Heart left ventricle (tissue), 16 donors: ENCODE measurements at regions not wholly inside any gene's neighbourhood (a gene's known extent, or its start where the extent isn't known, plus 50 kb on each side); places are given as distances from the start of the nearest gene placed in this dataset.

Experiments used
- ATAC-seq, 4 donors: fragments of 200-7000 bp; cut with Tn5 transposase; one replicate each; pipeline ENCODE4 v1.9.1; 2020 to 2022; ENCODE audit warnings: moderate library complexity in 4 of 4, mild to moderate bottlenecking in 3 of 4, moderate number of reproducible peaks in 1 of 4
- DNase-seq, 5 donors: peaks; one replicate each; pipeline ENCODE4 v3.0.0-alpha.2; 2020
- H3K27ac ChIP-seq, 12 donors: fragments of 200-600 bp; sonication (generic) in 4 of 12; one replicate each; pipeline versions ENCODE4 v1.5.0 to v1.8.0; 2016 to 2022; ENCODE audit warnings: mild to moderate bottlenecking in 2 of 12
- H3K27me3 ChIP-seq, 9 donors: fragments of 200-600 bp; sonication (generic) in 2 of 9; one replicate each; pipeline versions ENCODE4 v1.5.1 to v1.8.0; 2016 to 2022; ENCODE audit warnings: mild to moderate bottlenecking in 3 of 9
- H3K36me3 ChIP-seq, 9 donors: fragments of 200-600 bp; sonication (generic) in 2 of 9; one replicate each; pipeline versions ENCODE4 v1.5.0 to v1.8.0; 2018 to 2022; ENCODE audit warnings: mild to moderate bottlenecking in 2 of 9
- H3K4me1 ChIP-seq, 12 donors: fragments of 200-600 bp; sonication (generic) in 4 of 12; one replicate each; pipeline versions ENCODE4 v1.5.0 to v1.8.0; 2016 to 2022; ENCODE audit warnings: mild to moderate bottlenecking in 3 of 12
- H3K4me3 ChIP-seq, 12 donors: fragments of 200-600 bp; sonication (generic) in 4 of 12; one replicate each; pipeline versions ENCODE4 v1.5.0 to v1.8.0; 2017 to 2022; ENCODE audit warnings: mild to moderate bottlenecking in 9 of 12, moderate library complexity in 4 of 12
- H3K9me3 ChIP-seq, 12 donors: fragments of 200-600 bp; sonication (generic) in 4 of 12; one replicate each; pipeline versions ENCODE4 v1.5.0 to v1.8.0; 2016 to 2022; ENCODE audit warnings: mild to moderate bottlenecking in 1 of 12
- POLR2A ChIP-seq, 2 donors: fragments of 450-650 bp; IDR thresholded peaks; one replicate each; pipeline ENCODE4 v1.6.1; 2017; ENCODE audit warnings: antibody characterized with exemption in 2 of 2, mild to moderate bottlenecking in 2 of 2, moderate library complexity in 2 of 2
- WGBS, 4 donors: extraction: QIAGEN DNeasy Blood & Tissue Kit in 2 of 4; methylation state at CpG; one replicate each; pipeline versions ENCODE4 v1.1.5 to v1.1.7; 2013 to 2018; 5-methylcytosine and 5-hydroxymethylcytosine counted together
- intact Hi-C, 10 donors: fragments of 100-400 bp; cut with DNase I; formaldehyde crosslinking; loops; one replicate each; pipeline versions ENCODE4 v1.11.1 to v1.14.2; 2022
- TF ChIP-seq, protein P1 (sequence below), 12 donors: fragments of 200-600 bp; sonication (generic) in 4 of 12; IDR thresholded peaks; one replicate each; pipeline versions ENCODE4 v1.5.0 to v1.8.0; 2018 to 2022; ENCODE audit warnings: antibody characterized with exemption in 12 of 12, mild to moderate bottlenecking in 5 of 12
- donor health status: ischemic (EF 13 %, LVEDD 7.1; RV severe dilation, severe dysfunction).
- donor health status: healthy with polysubstance abuse.
- donor health status: DM: no; HTN: yes; CAD: no.
- donor health status: DM: no; HTN: no; CAD: no.
- donor health status: ischemic (EF 25% LVEDD 6.9; RV normal size, moderate dysfunction).
- donor health status: ischemic (EF 25% LVEDD 5.7; RV mildly dilated, moderate dysfunction).
- donor health status: healthy.
- donor health status: DM: yes; HTN: yes; CAD: no.
- donor health status: ischemic (EF 35%, LVEDD 5.7; RV mildly dilated, moderate dysfunction).
- donor health status: nonischemic (EF 11% LVEDD 7.7; RV severe dilation, severe dysfunction).
- donor health status: DM: yes; HTN: yes; CAD: no.
- donor health status: PGD.
- donor health status: ischemic (EF 29% LVEDD 5.4; RV normal size, mild dysfunction).
- donor health status: nonischemic (EF 23%, LVEDD 6.1; RV moderate dilation, normal function).

DNA sequence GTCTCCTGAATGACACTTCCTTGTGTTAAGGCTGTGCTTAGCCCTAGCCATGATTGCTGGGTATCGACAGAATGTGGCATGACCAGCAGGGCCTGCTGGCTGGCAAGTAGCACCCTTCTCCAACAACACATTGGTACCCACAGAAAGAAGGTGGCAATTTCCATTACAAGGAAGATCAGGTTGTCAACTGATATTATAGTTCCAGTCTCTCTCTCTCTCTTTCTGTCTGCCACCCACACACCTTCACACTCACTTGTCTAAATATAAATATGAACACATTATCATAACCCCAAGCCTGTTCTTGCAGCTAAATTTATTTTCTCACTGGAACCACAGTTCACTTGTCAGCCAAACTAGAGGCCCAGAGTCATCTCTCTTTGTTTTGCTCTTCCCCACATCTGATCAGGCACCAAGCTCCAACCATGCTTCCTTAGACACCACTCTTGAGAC, 408.1 kb upstream of the PIK3R1 start:
- Histone ChIP-seq H3K27ac (peak overlapping the region; percentile 59 to 90 (median 78)), H3K4me3 (no peak overlapping the region), H3K36me3 (no peaks in the 10 kb centered on the region), H3K4me1 (peaks cover 0 to 32% (median 13%) of the 10 kb centered on the region in 12 donors), H3K9me3 (peaks cover 0 to 9% (median 0%) of the 10 kb centered on the region in 12 donors), H3K27me3 (no peaks in the 10 kb centered on the region)
- 54 to 59% (median 58%) methylated on average over 1 of the region's 1 CpG for WGBS, 4 donors
- peak in 2 of 5 donors; percentile 29 to 49 for DNase-seq
- intact Hi-C loops: loop anchor here in 7 of 10 donors (2.0 to 10.0 kb wide), 10 partner anchors 113 to 465 kb away; partner anchors contain the start of gene PIK3R1 (in 1 of the 7)
- TF ChIP-seq, protein P1, sequence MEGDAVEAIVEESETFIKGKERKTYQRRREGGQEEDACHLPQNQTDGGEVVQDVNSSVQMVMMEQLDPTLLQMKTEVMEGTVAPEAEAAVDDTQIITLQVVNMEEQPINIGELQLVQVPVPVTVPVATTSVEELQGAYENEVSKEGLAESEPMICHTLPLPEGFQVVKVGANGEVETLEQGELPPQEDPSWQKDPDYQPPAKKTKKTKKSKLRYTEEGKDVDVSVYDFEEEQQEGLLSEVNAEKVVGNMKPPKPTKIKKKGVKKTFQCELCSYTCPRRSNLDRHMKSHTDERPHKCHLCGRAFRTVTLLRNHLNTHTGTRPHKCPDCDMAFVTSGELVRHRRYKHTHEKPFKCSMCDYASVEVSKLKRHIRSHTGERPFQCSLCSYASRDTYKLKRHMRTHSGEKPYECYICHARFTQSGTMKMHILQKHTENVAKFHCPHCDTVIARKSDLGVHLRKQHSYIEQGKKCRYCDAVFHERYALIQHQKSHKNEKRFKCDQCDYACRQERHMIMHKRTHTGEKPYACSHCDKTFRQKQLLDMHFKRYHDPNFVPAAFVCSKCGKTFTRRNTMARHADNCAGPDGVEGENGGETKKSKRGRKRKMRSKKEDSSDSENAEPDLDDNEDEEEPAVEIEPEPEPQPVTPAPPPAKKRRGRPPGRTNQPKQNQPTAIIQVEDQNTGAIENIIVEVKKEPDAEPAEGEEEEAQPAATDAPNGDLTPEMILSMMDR (IDR thresholded peaks at IDR 0.05): no peak
- peak in 1 of 2 donors; percentile 40 for TF ChIP-seq POLR2A (IDR thresholded peaks at IDR 0.05)
- peak; percentile 83 to 91 (median 88) for ATAC-seq

DNA sequence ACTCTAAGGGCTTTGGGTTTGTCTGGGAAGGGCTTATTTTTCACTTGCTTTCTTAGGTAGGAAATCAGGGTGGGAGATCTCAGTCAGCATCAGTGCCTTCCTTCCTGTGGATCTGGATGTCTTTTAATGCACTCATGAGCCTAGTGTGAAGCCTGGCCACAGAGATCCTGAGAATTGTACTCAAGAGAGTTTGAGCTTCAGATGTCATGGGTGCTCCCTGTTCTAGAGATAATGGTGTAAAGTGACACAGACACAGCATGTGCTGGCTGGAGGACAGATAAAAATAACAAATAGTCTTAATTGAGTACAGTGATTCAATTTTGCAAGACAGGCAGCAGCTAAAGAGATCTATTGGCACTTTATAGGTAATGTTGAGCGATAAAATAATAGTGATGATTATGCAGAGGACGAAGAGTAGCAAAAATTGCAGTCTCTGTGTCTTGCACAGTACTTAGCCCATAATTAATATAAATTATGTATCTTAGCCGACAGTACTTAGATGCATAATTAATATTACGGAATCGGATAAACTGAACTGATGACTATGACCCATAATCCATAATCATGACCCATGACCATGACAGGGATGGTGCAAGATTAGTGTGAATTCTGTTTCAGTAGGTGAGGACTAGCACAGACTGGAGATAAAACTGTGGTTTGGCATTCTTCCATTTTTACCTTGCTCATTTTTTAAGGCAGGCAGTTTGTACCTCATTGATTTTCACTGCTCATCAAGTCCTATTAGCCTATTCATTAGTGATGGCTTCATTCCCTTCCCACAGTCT, 408.7 kb upstream of the PIK3R1 start:
- Histone ChIP-seq H3K9me3 (peaks cover 0 to 9% (median 0%) of the 10 kb centered on the region in 12 donors), H3K4me1 (peaks cover 0 to 32% (median 13%) of the 10 kb centered on the region in 12 donors), H3K27ac (peak overlapping the region; percentile 58 to 90 (median 75)), H3K36me3 (no peaks in the 10 kb centered on the region), H3K4me3 (no peak overlapping the region), H3K27me3 (no peaks in the 10 kb centered on the region)
- intact Hi-C loops: loop anchor here in 7 of 10 donors (2.0 to 10.0 kb wide), 10 partner anchors 112 to 465 kb away; partner anchors contain the start of gene PIK3R1 (in 1 of the 7)
- no peak for TF ChIP-seq POLR2A (IDR thresholded peaks at IDR 0.05)
- TF ChIP-seq, protein P1 (IDR thresholded peaks at IDR 0.05): no peak
- no peak for DNase-seq
- ATAC-seq: peak; percentile 78 to 84 (median 82)
- 80 to 87% (median 83%) methylated on average over 5 of the region's 5 CpGs for WGBS, 4 donors

DNA sequence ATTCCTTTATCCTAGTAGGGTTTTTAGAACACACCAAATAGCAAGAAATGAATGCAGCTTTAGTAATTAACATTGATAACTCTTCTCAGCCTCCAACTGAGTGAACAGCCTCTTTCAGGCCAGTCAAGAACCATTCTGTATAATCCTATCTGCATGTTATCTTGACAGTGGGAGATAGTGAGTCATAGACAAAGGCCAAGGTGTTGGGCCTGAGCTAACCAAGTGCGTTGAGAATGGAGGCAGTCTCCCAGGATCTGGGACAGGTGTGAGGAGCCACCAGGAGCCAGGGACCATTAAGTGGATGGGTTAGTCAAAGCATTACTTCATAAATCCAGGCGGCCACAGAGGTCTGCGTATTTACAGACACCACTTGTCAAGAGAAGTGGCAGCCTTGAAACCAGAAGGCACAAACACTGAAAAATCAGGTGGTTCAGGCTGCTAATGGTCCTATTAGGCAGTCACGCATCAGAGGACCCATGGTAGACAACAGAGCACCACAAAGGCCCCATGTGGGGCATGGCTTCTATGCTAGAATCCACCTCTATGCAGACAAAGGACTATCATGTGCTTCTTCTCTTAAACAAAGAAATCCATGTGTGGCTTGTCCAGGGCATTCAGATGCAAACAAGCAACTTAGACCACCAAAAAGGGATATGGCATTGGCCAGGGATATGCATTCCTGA, 409.7 kb upstream of the PIK3R1 start:
- no peak for ATAC-seq

DNA sequence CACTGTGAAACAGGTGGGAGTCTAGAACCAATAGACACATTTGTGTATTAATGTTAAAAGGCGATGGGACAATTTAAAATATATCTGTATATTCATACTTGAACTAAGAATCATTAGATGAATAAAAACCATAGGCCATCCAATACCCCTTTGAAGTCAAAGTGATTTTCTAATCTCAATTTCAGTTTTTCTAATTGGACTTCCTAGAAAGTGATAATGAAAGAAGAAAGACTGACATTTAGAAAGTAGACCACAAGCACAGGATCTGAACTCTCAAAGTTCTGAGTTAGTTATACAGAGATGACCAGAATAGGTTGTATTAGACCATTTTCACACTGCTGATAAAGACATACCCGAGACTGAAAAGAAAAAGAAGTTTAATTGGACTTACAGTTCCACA, 412.8 kb upstream of the PIK3R1 start:
- Histone ChIP-seq H3K4me3 (no peak overlapping the region), H3K27me3 (no peaks in the 10 kb centered on the region), H3K36me3 (no peaks in the 10 kb centered on the region), H3K9me3 (peaks cover 0 to 17% (median 0%) of the 10 kb centered on the region in 12 donors), H3K4me1 (peaks cover 0 to 27% (median 11%) of the 10 kb centered on the region in 12 donors), H3K27ac (no peak overlapping the region)
- ATAC-seq (no peak), DNase-seq (no peak)
- 85 to 98% (median 90%) methylated on average over 2 of the region's 2 CpGs for WGBS, 4 donors
- TF ChIP-seq, protein P1 (IDR thresholded peaks at IDR 0.05): no peak
- TF ChIP-seq POLR2A (IDR thresholded peaks at IDR 0.05): no peak
- intact Hi-C loops: loop anchor here in 6 of 10 donors (5.0 to 10.0 kb wide), 5 partner anchors 105 to 452 kb away; no protein-coding TSS in a partner anchor

More for the DNA sequence above, 409.7 kb upstream of the PIK3R1 start:
- intact Hi-C loops: loop anchor here in 7 of 10 donors (2.0 to 10.0 kb wide), 10 partner anchors 111 to 466 kb away; partner anchors contain the start of gene PIK3R1 (in 1 of the 7)
- TF ChIP-seq POLR2A (IDR thresholded peaks at IDR 0.05): no peak
- peaks cover 0 to 9% (median 0%) of the 10 kb centered on the region in 12 donors for H3K9me3 ChIP-seq
- DNase-seq: no peak
- H3K4me3 ChIP-seq: no peak overlapping the region
- H3K4me1 ChIP-seq: peaks cover 0 to 32% (median 13%) of the 10 kb centered on the region in 12 donors
- no peaks in the 10 kb centered on the region for H3K27me3 ChIP-seq
- WGBS, 4 donors: 92 to 94% (median 93%) methylated on average over 4 of the region's 4 CpGs
- H3K36me3 ChIP-seq: no peaks in the 10 kb centered on the region
- peak overlapping the region in 8 of 12 donors; percentile 69 to 90 (median 78) for H3K27ac ChIP-seq
